Dedifferentiated amniotic fluid mesenchymal stem cell (primary cell): ENCODE measurements at regions not wholly inside any gene's neighbourhood (a gene's known extent, or its start where the extent isn't known, plus 50 kb on each side); places are given as distances from the start of the nearest gene placed in this dataset.
A peak's percentile ranks its signal among the peaks of the same experiment; 100 is the strongest.

Experiments
- DNase-seq: peaks from one replicate; pipeline ENCODE4 v3.0.0-alpha.2; 2016; ENCODE audit errors: extremely low spot score

- peak; percentile 68 for DNase-seq
Observed at GRCh38 chr2:149744865-149745264, 157.3 kb upstream of the MMADHC start.

DNA sequence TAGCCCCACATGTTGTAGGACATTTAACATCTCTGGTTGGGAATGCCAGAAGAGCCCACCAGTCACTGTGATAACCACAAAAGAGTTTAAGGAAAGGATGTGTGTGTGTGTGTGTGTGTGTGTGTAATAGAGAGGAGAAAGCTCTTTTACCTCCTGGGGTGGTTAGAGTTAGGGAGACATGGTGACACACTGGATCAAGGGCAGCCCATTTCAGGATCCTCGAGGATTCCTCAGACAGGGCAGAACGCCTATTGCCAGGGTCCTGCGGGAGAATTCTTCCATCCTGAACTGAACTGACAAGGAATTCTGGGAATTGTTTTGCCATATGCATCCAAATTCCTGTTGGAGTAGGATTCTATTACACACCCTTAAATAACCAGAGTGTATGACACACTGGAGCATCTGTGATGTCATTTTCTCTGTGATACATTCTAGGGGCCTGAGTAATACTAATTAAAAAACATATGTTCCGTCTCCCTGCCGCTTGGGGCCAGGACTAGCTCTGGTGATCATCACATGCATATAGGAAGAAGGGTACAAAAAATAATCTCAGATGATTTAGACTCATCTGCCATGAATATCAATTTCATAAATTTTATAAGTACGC, 156.4 kb upstream of the MMADHC start:
- DNase-seq, result peak; percentile 89

GRCh38 chr2:149741646-149742045, 154.1 kb upstream of the MMADHC start:
- DNase-seq, result peak; percentile 74

- DNase-seq, result no peak
Observed at GRCh38 chr2:149740490-149740889, 152.9 kb upstream of the MMADHC start.

DNA sequence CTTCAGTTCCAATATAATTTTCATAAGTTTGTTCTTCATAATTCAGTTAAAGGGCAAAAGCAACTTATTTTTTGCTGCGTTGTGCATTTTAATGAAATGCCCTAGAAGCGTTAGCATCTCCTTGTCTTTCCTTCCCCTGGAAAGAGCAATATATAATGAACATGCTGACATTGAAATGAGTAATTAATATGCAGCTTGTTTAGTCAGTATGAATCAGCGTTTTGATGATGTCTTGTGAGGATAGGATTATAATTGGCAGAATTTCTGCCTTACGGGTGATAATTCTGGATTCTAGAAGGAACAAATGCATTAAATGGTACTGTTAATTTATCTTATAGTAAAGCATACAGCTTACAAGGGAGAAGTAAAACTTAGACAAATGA, 152.3 kb upstream of the MMADHC start:
- no peak for DNase-seq

GRCh38 chr2:149739171-149739882, 151.8 kb upstream of the MMADHC start:
- no peak for DNase-seq

DNA sequence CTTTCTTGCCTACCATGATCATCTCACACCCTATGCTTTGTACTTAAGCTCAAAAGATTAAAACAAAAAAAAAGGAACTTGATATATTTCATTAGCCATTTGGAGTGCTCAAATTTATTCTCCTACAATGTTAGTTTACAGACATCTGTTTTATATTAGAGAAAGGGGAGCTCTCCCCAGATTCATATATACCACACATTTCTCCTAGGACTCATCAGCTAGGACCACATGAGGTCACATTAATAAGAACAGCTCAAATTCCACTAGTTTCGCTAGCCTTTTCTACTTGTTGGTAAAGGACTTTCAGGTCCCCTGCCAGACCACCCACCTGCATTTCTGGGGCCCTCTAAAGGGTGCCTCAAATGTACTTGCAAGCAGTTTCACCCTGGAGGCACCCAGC, 151.2 kb upstream of the MMADHC start:
- DNase-seq, result no peak

GRCh38 chr2:149737896-149738295, 150.3 kb upstream of the MMADHC start:
- DNase-seq, result no peak

DNA sequence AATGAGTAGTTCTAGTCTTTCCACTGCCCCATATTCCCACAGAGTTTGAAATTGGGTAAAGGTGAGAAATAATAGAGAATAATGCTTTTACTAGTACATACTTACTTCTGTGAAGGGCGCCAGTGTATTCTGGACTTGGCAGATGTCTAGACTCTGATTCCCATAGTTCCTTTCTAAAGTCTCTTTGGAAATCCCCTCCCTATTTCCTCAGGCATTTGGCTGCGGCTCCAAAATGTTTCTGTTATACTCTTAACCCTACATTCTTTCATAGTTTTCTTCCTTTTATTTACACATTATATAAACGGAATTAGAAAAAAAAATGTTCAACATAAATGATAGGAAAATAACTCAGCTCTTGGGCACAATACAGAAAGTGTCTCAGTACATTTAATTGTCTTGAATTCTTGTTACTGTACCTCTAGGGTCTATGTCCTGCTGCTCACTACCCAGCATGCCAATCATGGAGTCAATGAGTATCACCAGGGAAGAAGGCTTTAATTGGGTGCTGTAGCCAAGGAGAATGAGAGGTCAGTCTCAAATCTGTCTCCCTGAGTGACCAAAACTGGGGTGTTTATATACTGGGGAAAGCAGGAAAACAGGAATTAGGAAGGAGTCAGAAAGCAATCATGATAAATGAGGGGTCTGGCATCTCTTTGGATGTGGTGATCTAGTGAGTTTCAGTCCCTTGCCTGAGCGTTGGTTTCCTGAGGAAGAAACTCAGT, 147.8 kb upstream of the MMADHC start:
- DNase-seq, result peak; percentile 34

- no peak for DNase-seq
Observed at GRCh38 chr2:149733936-149734685, 146.5 kb upstream of the MMADHC start.

DNA sequence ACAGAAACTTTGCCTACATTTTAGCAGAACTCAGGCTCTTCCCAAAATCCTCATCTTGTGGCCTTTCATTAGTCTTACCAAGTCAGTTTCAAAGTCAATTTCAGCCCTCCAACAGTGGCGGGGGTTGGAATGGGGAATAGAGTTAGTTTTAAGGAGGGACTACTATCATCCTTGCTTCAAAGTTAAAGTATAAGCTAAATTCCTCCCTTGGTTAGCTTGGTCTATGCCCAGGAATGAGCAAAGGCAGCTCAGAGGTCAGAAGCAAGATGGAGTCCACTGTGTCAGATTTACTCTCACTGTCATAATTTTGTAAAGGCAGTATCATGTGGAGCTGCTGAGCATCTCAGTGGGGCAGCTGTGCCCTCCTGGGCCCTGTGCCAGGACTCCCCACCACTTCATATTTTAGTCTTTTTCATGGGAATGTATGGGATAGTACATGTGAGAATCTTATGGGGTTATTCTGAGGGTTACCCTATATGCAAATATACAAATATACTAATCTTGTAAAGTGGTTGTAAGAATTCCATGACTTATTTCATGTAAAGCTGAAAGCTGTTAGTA, 145.2 kb upstream of the MMADHC start:
- DNase-seq, result no peak

DNA sequence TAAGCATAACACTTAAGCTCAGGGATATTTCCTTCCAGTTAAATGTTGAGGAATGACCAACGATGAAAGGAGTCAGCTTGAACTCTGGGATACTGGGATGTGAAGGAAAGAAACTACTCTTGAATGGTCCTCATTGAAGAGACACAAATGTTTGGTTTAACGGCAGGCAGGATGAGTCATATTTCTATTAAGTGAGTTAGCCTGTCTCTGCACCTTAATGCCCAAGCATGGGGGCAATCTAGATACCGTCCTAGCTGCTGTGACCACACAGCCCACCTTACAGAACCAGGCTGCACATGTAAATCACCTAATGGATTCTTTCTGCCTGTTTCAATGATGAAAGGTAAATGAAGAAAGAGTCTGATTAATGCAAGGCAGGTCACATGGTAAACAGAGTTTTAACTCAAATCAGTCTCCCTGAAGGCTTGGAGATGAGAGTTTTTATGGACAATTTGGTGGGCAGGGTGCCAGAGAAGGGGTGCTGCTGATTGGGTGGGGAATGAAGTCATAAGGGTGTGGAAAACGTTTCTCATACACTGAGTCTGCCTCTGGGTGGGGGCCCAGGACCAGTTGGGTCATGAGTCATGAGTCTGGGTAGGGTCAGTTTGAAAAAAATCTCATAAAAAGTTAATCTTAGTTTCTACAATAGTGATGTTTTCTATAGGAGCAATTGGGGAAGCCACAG, 144.6 kb upstream of the MMADHC start:
- DNase-seq, result no peak

DNA sequence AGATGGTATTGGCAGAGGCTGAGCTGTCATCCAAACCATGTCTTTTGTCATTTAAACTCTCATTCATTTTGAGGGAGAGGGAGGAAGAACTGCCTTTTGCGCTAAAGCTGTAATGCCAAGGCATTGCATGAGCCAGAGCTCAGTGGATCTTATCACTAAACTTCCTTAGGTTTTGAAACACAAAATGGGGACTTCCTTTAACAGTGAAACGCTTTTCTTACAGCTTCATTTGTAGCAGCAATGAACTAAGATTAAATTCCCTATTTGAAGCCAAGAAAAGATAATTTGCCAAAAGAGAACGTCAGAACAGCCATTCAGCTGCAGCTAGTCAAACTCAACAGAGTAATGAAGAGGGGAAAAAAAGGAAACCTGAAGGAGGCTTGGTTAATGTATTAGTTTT, 143.5 kb upstream of the MMADHC start:
- no peak for DNase-seq

- no peak for DNase-seq
Observed at GRCh38 chr2:149729586-149729985, 142.0 kb upstream of the MMADHC start.

- no peak for DNase-seq
Observed at GRCh38 chr2:149727927-149728326, 140.4 kb upstream of the MMADHC start.

DNA sequence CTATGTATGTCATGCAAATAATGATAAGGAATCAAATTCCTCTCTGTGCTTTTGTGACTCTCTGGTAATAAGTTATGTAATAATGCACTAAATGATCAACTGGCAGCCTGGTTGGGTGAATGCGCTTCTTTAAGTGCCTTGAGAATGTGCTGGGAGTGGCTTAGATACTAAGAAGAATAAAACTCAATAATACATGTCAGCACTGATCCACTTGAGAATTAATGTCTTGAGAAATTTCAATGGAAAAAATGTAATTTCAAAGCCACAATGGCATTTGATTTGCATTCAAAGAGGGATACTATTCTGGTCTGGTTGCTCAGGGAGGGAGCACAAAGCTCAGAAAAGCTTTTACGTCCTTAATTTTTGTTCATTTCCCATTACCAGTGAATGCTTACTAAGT, 137.7 kb upstream of the MMADHC start:
- no peak for DNase-seq

DNA sequence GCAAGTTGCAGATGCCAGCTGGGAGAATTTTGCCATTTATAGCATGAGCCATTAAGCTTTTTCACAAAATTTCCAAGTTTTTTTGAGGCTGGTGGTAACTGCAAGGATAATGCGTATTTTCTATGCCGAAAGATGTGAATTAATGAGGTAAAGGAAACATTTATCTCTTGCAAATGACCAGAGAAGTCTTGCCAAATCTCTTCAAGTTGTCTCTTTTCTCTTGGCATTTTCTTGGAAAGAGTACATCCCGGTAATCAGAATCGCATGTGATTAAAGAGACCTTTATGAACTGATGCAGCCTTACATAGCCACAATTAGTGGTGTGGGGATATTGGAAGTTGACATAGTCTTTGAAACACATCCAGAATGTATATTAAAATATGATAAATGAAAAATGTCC, 136.5 kb upstream of the MMADHC start:
- DNase-seq, result no peak

DNA sequence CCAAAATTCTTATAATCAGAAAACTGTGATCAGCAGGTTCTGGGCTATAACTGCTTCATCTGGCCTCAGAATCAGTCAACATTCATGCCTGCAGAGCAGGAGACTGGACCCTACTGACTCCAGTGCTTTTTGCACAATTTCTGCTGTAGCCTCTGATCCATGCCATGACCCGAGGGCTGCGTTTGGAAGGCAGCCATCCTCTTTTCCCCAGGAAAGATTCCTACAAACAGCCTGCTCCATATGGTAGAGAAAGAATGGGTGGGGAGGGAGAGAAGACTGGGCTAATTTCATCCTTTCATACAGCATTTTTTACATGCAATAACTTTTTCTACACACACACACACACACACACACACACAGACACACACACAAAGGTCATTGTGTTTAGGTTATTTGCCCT, 133.0 kb upstream of the MMADHC start:
- DNase-seq, result no peak

DNA sequence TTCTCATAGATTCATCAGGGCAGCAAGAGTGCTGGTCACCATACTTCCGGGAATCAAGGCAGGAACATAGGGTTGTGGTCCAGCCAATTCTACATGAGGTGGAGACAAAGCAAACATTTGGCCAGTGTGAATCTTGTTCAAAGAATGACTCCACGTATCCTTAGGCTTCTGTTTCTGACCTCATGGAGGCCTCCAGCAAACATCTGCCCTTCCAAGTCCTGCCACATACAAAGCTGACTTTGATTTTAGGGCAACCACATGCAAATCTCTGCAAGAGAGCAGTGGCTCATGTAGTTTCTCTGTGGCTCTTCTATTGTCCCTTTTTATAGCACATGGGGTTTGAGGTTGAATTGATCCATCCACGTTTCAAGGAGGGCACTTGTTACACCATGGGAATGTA, 132.1 kb upstream of the MMADHC start:
- DNase-seq, result no peak

DNA sequence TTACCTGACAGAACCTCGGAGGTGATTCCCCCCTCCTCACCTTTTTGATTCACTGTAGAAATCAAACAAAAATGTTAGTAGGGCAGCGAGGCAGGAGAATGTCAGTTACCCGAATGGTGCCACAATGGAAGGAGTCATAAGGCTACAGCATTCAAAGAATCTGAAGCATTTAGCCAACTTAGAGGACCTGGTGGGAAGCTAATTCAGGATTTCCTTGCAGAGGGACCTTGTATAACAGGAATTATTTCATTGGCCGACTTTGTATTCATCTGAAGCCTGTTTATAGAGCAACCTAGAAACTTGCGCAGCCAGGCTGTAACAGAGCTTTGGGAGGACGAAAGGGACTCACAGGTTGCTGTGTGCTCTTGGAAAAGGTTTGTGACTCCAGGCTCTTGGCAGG, 129.1 kb upstream of the MMADHC start:
- DNase-seq, result no peak

GRCh38 chr2:149715894-149716293, 128.3 kb upstream of the MMADHC start:
- DNase-seq, result no peak
